CD4-positive, alpha-beta T cell treated with Interferon gamma for 1 hour (primary cell): ENCODE measurements at regions not wholly inside any gene's neighbourhood (a gene's known extent, or its start where the extent isn't known, plus 50 kb on each side); places are given as distances from the start of the nearest gene placed in this dataset.

Experiments
- DNase-seq: peaks from one replicate; pipeline ENCODE4 v3.0.0-alpha.2; 2020

GRCh38 chr2:111679202-111679601, 204.8 kb downstream of the ANAPC1 start:
- DNase-seq, result peak; percentile 16

GRCh38 chr2:111684611-111685010, 199.4 kb downstream of the ANAPC1 start:
- DNase-seq, result no peak

- no peak for DNase-seq
These were observed 198.7 kb downstream of the ANAPC1 start for GRCh38 chr2:111685342-111685741.

GRCh38 chr2:111686994-111687393, 197.0 kb downstream of the ANAPC1 start:
- DNase-seq, result no peak

GRCh38 chr2:111687911-111688310, 196.1 kb downstream of the ANAPC1 start:
- no peak for DNase-seq

GRCh38 chr2:111688482-111688881, 195.5 kb downstream of the ANAPC1 start:
- DNase-seq, result no peak

GRCh38 chr2:111689174-111689573, 194.8 kb downstream of the ANAPC1 start:
- DNase-seq, result no peak

- no peak for DNase-seq
These were observed 194.1 kb downstream of the ANAPC1 start for GRCh38 chr2:111689941-111690340.

GRCh38 chr2:111691164-111691875, 192.7 kb downstream of the ANAPC1 start:
- no peak for DNase-seq

- no peak for DNase-seq
These were observed 191.7 kb downstream of the ANAPC1 start for GRCh38 chr2:111692311-111692710.

GRCh38 chr2:111694700-111695101, 189.3 kb downstream of the ANAPC1 start:
- DNase-seq, result no peak

- no peak for DNase-seq
These were observed 188.5 kb downstream of the ANAPC1 start for GRCh38 chr2:111695441-111696007.

GRCh38 chr2:111696226-111696625, 187.8 kb downstream of the ANAPC1 start:
- DNase-seq, result no peak

GRCh38 chr2:111697560-111697959, 186.4 kb downstream of the ANAPC1 start:
- DNase-seq, result no peak

- no peak for DNase-seq
These were observed 185.9 kb downstream of the ANAPC1 start for GRCh38 chr2:111698089-111698488.

- peak; percentile 81 for DNase-seq
These were observed 185.0 kb downstream of the ANAPC1 start for GRCh38 chr2:111698743-111699554.

GRCh38 chr2:111701266-111701665, 182.7 kb downstream of the ANAPC1 start:
- DNase-seq, result no peak

- no peak for DNase-seq
These were observed 182.2 kb downstream of the ANAPC1 start for GRCh38 chr2:111701798-111702118.

GRCh38 chr2:111702119-111702803, 181.7 kb downstream of the ANAPC1 start:
- peak; percentile 48 for DNase-seq

- no peak for DNase-seq
These were observed 181.2 kb downstream of the ANAPC1 start for GRCh38 chr2:111702804-111703196.

- no peak for DNase-seq
These were observed 180.2 kb downstream of the ANAPC1 start for GRCh38 chr2:111703759-111704158.

- peak; percentile 20 for DNase-seq
These were observed 179.7 kb downstream of the ANAPC1 start for GRCh38 chr2:111704246-111704645.

- no peak for DNase-seq
These were observed 178.8 kb downstream of the ANAPC1 start for GRCh38 chr2:111705239-111705638.
